ENCODE measurements at regions not wholly inside any gene's neighbourhood (a gene's known extent, or its start where the extent isn't known, plus 50 kb on each side); places are given as distances from the start of the nearest gene placed in this dataset.
A peak's percentile ranks its signal among the peaks of the same experiment; 100 is the strongest.

DNA sequence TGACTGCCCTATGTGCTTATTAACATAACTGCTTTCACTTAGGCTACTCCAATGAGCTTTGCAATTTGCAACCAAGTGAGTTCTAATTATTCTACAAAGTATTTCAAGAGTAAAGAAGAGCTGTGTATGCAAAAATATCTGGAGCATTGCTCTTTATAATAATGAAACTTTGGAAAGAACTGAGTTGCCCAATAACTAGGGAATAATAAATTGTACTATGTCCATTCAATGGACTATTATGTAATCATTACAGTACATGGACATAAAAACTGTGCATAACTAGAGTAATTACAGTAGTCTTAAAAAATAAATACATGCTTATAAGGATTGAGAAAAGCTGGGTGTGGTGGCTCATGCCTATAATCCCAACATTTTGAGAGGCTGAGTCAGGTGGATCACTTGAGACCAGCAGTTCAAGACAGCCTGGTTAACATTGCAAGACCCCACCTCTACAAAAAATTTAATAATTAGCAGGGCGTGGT, 70.3 kb upstream of the JAK1 start:
- DNase-seq (ENCODE audit: low read depth), result peak; percentile 80
- TF ChIP-seq, protein P1, sequence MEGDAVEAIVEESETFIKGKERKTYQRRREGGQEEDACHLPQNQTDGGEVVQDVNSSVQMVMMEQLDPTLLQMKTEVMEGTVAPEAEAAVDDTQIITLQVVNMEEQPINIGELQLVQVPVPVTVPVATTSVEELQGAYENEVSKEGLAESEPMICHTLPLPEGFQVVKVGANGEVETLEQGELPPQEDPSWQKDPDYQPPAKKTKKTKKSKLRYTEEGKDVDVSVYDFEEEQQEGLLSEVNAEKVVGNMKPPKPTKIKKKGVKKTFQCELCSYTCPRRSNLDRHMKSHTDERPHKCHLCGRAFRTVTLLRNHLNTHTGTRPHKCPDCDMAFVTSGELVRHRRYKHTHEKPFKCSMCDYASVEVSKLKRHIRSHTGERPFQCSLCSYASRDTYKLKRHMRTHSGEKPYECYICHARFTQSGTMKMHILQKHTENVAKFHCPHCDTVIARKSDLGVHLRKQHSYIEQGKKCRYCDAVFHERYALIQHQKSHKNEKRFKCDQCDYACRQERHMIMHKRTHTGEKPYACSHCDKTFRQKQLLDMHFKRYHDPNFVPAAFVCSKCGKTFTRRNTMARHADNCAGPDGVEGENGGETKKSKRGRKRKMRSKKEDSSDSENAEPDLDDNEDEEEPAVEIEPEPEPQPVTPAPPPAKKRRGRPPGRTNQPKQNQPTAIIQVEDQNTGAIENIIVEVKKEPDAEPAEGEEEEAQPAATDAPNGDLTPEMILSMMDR (conservative IDR thresholded peaks at IDR 0.05; ENCODE audit: low read depth, low read length), result no peak
- no peak overlapping the region for H3K4me3 ChIP-seq (ENCODE audit: low read length)

DNA sequence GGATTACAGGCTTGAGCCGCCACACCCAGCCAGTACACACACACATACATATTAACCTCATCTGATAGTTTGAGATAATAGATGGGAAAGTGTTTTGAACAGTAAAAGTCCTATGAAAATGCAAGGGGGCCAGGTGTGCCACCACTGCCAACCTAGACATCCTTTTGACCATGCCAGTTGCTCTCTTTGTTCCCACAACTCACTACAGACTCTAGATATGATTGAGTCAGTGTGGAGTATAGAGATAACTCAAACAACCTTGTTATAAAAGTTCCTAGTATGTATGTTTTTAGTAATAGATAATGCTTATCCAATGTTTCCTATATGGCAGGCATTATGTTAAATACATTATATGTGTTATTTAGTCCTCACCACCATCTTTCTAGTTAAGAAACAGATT, 72.7 kb upstream of the JAK1 start:
- DNase-seq (ENCODE audit: low read depth), result no peak
- TF ChIP-seq, protein P1 (conservative IDR thresholded peaks at IDR 0.05; ENCODE audit: low read depth, low read length), result no peak
- no peak overlapping the region for H3K4me3 ChIP-seq (ENCODE audit: low read length)

DNA sequence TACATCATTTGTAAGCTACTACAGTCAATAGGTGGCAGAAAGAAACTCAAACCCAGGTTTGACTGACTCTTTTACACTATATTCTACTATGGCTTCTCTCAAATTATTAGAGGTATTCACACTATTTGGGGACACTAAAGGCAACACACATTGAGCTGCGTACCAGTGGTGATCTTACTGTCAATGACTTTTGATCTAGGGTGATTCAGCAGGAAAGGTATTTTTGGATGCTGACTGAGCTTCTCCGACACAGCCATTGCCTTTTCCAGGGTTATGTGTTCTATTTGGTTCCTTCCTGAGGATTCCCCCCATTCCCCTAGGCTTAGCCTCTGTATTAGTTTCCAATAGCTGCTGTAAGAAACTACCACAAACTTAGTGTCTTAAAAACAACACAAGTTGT, 73.2 kb upstream of the JAK1 start:
- TF ChIP-seq, protein P1 (conservative IDR thresholded peaks at IDR 0.05; ENCODE audit: low read depth, low read length), result no peak
- H3K4me3 ChIP-seq (ENCODE audit: low read length), result no peak overlapping the region

DNA sequence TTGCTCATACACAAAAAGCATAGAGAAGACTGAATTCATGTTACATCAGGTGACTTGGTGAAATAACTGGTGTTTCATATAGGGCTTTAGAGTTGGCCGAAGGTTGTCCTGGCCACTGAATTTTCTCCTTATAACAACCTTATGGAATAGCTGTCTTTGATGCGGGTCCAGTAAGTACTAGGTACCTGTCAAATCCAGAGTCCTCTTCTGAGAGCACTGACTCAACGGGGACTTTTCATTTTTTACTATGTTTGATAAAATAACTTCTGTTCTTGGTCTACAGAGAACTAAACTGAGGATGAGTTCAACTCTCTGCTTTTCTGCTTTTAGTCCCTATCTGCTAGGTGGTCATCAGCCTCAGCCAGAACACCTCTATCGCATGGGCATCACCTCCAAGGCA, 76.1 kb upstream of the JAK1 start:
- no peak overlapping the region for H3K4me3 ChIP-seq (ENCODE audit: low read length)
- DNase-seq (ENCODE audit: low read depth), result no peak
- TF ChIP-seq, protein P1 (conservative IDR thresholded peaks at IDR 0.05; ENCODE audit: low read depth, low read length), result no peak

More for the DNA sequence above, 73.2 kb upstream of the JAK1 start:
- no peak for DNase-seq (ENCODE audit: low read depth)

DNA sequence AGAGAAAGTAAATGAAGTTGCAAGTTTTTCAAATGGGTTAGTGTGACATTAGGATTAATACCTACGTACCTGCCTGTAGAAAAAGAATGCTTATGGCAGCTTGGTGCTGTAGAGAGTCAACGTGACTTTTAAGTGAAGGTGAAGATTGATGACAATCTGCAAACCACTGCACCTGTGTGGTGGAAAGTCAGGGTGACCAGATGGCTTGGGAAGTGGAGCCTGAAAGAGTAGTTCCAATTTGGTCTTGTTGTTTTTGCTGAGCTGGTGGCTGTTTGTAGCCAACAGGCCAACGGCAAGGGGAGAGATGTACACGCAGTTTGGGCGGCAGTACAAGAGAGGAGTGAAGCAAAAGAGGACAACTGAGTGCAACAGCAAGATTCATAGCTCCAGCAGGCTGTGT, 78.1 kb upstream of the JAK1 start:
- no peak for DNase-seq (ENCODE audit: low read depth)
- TF ChIP-seq, protein P1 (conservative IDR thresholded peaks at IDR 0.05; ENCODE audit: low read depth, low read length), result no peak
- no peak overlapping the region for H3K4me3 ChIP-seq (ENCODE audit: low read length)

DNA sequence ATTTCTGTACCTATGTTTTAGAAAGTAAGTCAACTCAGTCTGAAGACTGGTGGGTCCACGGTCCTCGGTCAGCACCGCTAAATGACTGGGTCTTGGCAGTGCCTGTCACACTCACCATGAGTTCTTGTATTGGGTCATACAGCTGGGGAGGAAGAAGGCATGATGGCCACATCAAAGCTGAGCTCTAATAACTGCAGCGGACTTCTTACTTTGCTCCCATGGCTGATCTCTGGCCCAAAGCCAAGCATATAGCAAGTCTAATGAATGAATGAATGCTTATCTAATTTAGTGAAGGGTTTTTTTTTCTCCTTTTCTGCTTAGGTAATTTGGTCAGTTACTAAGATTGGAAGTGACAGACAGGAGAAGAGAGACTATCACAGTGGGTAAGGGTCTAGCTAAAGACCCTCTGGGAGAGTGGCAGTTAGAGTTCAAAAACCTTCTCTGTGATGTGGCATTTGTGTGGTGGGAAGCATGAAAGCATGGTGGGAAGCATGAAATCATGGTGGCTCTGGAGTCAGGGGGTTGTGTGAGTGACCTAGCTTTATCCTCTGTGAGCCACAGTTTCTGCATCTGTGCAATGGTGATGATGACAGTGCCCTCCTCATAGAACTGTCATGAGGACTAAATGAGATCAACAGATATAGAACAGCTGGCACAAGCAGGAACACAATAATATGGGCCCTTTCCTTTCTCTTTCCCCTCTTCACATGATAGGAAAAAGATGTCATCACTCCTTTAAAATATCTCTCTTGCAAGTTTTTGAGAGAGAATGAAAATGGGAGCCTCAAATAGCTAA, 78.9 kb upstream of the JAK1 start:
- H3K4me3 ChIP-seq (ENCODE audit: low read length), result no peak overlapping the region
- no peak for DNase-seq (ENCODE audit: low read depth)
- TF ChIP-seq, protein P1 (conservative IDR thresholded peaks at IDR 0.05; ENCODE audit: low read depth, low read length), result no peak

DNA sequence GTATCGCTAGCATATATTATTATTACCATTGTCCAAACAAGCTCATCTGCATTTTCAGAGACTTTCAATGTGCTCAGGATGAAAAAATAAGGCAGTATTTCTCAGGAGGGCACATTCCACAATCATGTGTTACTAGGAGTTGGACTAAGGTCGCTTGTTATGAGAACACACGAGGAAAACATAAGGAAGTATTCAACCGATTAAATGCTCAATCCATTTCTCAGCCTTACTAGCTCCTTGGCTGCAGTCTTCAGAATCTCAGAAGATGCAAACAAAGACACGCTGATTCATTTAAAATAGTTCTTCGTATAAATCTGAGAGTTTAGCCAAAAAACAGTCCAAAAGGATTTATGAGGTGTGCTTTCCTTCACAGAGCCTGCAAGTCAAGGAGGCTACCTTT, 82.0 kb upstream of the JAK1 start:
- DNase-seq (ENCODE audit: low read depth), result no peak
- H3K4me3 ChIP-seq (ENCODE audit: low read length), result no peak overlapping the region

More for the DNA sequence above, 82.0 kb upstream of the JAK1 start:
- TF ChIP-seq, protein P1 (conservative IDR thresholded peaks at IDR 0.05; ENCODE audit: low read depth, low read length), result no peak

Measured in retinal pigment epithelial cell (primary cell).